B cell (primary cell): ENCODE measurements at regions not wholly inside any gene's neighbourhood (a gene's known extent, or its start where the extent isn't known, plus 50 kb on each side); places are given as distances from the start of the nearest gene placed in this dataset.

Experiments
- EZH2 ChIP-seq: IDR thresholded peaks from 2 replicates; pipeline ENCODE4 v1.6.1; 2012; ENCODE audit warnings: borderline replicate concordance, low read depth, mild to moderate bottlenecking, moderate library complexity, low read length; ENCODE audit not compliant: insufficient read depth, poor library complexity, severe bottlenecking
- TF ChIP-seq, protein P1 (sequence below): fragments of 200-600 bp; IDR thresholded peaks from one replicate; pipeline ENCODE4 v1.8.0; 2022; ENCODE audit warnings: antibody characterized with exemption, mild to moderate bottlenecking

DNA sequence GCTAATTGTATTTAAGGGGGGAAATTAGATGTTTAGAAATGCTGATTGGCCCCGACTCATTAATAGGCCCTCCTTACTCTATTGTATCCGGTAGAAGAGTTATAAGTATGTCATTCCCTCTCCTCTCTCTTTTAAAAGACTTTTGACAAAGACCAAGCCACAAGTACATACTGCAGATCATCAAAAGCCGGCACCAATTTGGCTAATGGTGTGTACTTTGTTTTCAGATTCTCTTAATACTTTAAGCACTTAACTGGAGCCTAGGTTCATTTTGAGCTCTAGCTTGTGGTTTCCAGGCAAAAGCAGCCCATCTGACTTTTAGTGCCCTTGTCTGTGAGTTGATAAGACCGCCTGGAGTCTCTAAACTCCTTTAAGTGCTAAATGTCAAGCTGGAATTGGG, 210.0 kb upstream of the LYZL1 start:
- TF ChIP-seq EZH2 = no peak
- TF ChIP-seq, protein P1, sequence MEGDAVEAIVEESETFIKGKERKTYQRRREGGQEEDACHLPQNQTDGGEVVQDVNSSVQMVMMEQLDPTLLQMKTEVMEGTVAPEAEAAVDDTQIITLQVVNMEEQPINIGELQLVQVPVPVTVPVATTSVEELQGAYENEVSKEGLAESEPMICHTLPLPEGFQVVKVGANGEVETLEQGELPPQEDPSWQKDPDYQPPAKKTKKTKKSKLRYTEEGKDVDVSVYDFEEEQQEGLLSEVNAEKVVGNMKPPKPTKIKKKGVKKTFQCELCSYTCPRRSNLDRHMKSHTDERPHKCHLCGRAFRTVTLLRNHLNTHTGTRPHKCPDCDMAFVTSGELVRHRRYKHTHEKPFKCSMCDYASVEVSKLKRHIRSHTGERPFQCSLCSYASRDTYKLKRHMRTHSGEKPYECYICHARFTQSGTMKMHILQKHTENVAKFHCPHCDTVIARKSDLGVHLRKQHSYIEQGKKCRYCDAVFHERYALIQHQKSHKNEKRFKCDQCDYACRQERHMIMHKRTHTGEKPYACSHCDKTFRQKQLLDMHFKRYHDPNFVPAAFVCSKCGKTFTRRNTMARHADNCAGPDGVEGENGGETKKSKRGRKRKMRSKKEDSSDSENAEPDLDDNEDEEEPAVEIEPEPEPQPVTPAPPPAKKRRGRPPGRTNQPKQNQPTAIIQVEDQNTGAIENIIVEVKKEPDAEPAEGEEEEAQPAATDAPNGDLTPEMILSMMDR = no peak
